ENCODE measurements at regions not wholly inside any gene's neighbourhood (a gene's known extent, or its start where the extent isn't known, plus 50 kb on each side); places are given as distances from the start of the nearest gene placed in this dataset.

DNA sequence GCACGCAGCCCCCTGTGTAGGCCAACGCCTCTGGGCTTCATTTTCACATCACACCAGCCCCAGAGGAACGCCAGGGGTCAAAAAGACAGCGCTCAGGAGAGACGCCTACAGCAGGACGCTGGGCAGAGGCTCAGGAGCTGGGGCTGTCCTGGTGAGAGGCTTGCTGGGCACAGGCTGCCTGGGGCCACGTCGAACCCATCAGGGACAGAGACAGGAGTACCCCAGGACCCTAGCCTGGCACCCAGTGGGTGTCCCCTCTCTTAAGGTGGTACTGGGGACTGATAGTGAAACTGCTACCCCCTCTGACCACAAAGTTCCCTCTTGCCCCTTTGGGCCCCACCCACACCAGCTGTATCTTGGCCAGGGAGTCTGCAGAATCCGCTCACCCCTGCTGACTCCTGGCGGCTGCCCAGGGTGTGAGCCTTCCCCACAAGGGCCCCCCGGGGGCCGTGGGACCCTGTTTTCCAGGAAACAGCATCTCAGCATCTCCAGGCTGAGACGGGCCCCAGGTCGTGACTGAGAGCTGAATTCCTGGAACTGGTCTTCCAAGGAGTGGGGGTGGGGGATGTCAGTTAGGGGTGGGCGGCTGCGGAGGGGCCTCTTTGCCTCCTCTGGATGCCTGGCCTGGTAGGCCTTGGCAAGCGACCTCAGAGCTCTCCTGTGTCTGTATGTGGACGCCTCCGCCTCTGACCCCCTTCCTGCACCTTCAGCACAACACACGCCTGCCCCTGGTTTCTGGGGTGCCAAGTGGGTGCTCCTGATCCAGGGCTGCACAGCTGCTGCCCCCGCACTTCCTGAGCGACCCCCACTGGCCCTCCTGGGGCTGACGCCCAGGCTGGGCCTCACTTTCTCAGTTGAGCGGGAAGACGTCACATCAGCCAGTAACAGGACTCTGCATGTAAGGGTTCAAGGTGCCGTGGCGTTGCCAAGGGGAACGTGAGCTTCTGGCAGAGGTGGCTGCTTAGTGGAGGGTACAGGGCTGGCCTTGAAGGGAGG lies 321.9 kb upstream of the RTL1 start:
- Histone ChIP-seq H3K36me3 (no peaks in the 10 kb centered on the region), H3K27ac (no peak overlapping the region), H3K27me3 (no peaks in the 10 kb centered on the region), H3K4me1 (no peaks in the 10 kb centered on the region), H3K4me3 (no peak overlapping the region), H3K9me3 (no peaks in the 10 kb centered on the region)
- DNase-seq = no peak
- TF ChIP-seq POLR2A (IDR thresholded peaks at IDR 0.05) = no peak

DNA sequence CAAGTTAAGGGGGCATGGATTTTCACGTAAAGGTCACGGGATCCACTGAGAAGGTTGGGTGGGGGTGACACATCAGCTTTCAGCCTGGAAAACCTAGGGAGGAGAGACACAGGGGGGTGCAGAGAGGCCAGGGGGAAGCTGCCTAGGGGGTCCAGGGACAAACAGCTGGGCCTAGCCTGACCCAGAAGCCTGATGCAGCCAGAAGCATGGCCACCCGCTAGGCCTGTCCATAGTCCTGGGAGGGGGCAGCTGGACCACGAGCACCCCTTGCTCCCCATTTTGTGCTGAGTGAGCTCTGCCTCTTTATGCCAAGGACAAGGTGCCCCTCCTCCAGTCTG lies 322.7 kb upstream of the RTL1 start:
- Histone ChIP-seq H3K36me3 (no peaks in the 10 kb centered on the region), H3K27ac (no peak overlapping the region), H3K4me3 (no peak overlapping the region), H3K9me3 (no peaks in the 10 kb centered on the region), H3K4me1 (no peaks in the 10 kb centered on the region), H3K27me3 (no peaks in the 10 kb centered on the region)
- DNase-seq = no peak
- no peak for TF ChIP-seq POLR2A (IDR thresholded peaks at IDR 0.05)
- TF ChIP-seq, protein P1, sequence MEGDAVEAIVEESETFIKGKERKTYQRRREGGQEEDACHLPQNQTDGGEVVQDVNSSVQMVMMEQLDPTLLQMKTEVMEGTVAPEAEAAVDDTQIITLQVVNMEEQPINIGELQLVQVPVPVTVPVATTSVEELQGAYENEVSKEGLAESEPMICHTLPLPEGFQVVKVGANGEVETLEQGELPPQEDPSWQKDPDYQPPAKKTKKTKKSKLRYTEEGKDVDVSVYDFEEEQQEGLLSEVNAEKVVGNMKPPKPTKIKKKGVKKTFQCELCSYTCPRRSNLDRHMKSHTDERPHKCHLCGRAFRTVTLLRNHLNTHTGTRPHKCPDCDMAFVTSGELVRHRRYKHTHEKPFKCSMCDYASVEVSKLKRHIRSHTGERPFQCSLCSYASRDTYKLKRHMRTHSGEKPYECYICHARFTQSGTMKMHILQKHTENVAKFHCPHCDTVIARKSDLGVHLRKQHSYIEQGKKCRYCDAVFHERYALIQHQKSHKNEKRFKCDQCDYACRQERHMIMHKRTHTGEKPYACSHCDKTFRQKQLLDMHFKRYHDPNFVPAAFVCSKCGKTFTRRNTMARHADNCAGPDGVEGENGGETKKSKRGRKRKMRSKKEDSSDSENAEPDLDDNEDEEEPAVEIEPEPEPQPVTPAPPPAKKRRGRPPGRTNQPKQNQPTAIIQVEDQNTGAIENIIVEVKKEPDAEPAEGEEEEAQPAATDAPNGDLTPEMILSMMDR (IDR thresholded peaks at IDR 0.05) = no peak

DNA sequence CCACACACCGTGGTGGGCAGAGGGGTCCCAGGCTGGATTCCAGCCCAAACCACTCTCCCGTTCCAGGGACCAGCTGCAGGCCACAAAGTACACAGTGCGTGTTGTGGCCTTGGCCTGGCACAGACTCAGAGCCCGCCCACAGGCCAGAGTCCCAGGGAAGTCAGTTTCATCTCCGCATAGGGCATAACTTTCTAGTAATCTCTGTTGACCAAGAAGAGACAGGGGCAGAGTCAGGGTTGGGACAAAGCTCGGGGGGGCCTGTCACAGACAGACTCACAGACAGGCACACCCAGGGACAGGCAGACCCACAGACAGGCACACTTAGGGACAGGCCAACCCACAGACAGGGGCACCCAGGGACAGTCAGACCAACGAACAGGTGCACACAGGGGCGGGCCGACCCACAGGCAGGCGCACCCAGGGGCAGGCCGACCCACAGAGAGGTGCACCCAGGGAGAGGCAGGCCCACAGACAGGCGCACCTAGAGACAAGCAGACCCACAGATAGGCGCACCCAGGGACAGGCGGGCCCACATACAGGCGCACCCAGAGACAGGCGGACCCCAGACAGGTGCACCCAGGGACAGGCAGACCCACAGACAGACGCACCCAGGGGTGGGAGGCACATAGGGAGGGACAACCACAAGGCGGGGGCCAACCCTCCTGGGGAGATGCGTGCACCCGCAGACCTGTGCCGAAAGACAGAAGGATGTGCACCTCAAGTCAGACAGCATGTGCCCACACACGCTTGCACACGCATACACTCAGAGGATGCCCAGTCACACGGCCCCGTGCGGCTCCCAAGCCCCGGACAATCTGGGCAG lies 323.3 kb upstream of the RTL1 start:
- Histone ChIP-seq H3K4me3 (no peak overlapping the region), H3K4me1 (no peaks in the 10 kb centered on the region), H3K9me3 (no peaks in the 10 kb centered on the region), H3K36me3 (no peaks in the 10 kb centered on the region), H3K27ac (no peak overlapping the region), H3K27me3 (no peaks in the 10 kb centered on the region)
- TF ChIP-seq, protein P1 (IDR thresholded peaks at IDR 0.05) = no peak
- TF ChIP-seq POLR2A (IDR thresholded peaks at IDR 0.05) = no peak
- DNase-seq = no peak

DNA sequence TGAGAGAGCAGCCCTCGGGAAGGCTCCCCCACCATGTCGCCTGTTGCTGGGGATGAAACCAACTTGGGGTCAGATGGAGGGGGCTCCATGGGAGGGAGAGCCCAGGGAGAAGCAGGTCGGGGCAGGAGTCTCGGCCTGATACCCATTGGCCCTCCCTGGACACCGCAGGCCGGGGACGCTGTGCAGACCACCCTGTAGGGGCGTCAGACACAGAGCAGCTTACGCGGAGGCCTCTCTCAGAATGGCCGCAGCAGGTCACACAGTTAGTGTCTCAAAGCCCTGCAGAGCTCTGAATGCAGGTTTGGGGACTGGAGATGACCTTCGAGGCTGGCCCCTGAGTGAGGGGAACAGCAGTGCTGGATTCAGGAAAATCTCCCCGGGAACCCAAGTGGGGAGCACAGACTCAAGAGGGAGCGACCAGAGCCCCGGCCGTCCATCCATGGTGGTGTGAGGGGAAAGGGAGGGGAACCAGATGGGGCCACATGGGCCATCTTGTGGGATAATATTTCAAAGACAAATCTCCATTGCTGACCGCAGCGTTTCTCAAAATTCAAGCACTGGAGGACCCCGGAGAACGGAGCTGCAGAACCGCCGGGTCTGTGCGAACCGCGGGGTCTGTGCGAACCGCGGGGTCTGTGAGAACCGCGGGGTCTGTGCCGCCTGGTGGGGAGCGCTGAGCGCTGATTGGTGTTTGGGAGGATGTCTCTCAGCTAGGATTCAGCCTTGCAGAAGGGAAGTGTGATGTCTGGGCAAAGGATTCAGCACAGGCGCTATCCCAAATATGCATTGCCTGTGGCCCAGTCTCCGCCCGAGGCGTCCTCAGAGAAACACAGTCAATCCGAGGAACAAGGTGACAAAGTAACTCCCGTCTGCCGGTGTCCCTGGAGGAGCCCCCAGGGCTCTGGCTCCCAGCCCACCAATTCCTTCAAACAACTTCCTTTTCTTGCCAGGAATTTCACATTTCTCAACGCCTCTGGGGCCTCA lies 324.4 kb upstream of the RTL1 start:
- no peak overlapping the region for H3K4me3 ChIP-seq
- no peak overlapping the region for H3K27ac ChIP-seq
- peak in 1 of 3 donors; percentile 31 for DNase-seq
- no peaks in the 10 kb centered on the region for H3K4me1 ChIP-seq
- no peaks in the 10 kb centered on the region for H3K9me3 ChIP-seq
- no peaks in the 10 kb centered on the region for H3K27me3 ChIP-seq
- H3K36me3 ChIP-seq = no peaks in the 10 kb centered on the region
- no peak for TF ChIP-seq POLR2A (IDR thresholded peaks at IDR 0.05)
- TF ChIP-seq, protein P1 (IDR thresholded peaks at IDR 0.05) = no peak

DNA sequence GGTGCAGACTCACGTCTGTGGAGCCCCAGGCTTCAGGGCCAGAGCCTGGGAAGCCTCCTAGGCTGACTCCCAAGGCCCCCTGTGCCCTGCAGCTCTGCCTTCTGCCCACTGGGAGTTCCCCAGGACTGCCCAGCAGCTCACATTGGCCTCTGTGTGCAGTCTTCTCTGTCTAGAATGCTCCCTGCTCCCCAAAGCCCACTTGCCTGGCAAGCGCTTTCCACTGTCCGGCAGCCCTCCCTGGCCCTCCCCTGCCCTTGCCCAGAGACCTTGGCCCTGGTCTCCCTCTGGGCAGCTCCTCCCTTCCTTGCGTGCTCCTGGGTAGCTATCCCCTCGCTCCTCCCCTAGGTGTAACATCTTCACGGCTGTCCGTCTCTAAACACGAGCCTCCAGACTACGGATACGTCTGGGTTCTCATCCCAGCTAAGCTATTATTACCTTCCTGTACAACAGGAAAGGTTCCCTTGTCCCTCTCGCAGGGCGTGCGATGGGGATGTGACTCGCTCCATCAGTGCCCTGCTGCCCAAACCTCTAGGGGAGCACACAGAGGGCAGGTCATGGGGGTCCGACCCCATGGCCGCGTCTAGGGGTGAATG lies 325.5 kb upstream of the RTL1 start:
- no peak overlapping the region for H3K4me3 ChIP-seq
- TF ChIP-seq, protein P1 (IDR thresholded peaks at IDR 0.05) = no peak
- TF ChIP-seq POLR2A (IDR thresholded peaks at IDR 0.05) = no peak
- DNase-seq = peak in 1 of 3 donors; percentile 40
- H3K9me3 ChIP-seq = no peaks in the 10 kb centered on the region
- no peaks in the 10 kb centered on the region for H3K36me3 ChIP-seq
- H3K27me3 ChIP-seq = no peaks in the 10 kb centered on the region
- H3K27ac ChIP-seq = no peak overlapping the region
- H3K4me1 ChIP-seq = no peaks in the 10 kb centered on the region
